IMR-90 (cell line): ENCODE measurements at regions not wholly inside any gene's neighbourhood (a gene's known extent, or its start where the extent isn't known, plus 50 kb on each side); places are given as distances from the start of the nearest gene placed in this dataset.

Source experiments
- ATAC-seq: fragments of 200-7000 bp; cut with Tn5 transposase; 2 replicates; pipeline ENCODE4 v1.9.1; 2020; ENCODE audit warnings: low read depth, mild to moderate bottlenecking, moderate library complexity
- BruUV-seq: library from RNA; stranded (reverse); fragments of 400-500 nt; replicated peaks from 2 replicates; lab custom pipeline; 2021; lab: Mats Ljungman, UMichigan
- CTCF ChIA-PET: fragments of 300-600 bp; formaldehyde crosslinking; extraction: SDS; loops from one replicate; lab custom pipeline; 2021; ENCODE audit warnings: antibody characterized with exemption; lab: Yijun Ruan, JAX
- POLR2A ChIA-PET: fragments of 300-600 bp; sonication (Branson Sonifier 250); formaldehyde crosslinking; loops from one replicate; lab custom pipeline; 2022; ENCODE audit warnings: antibody characterized with exemption; ENCODE audit not compliant: unreplicated experiment; lab: Charles Lee
- DNase-seq: peaks from one replicate; pipeline ENCODE4 v3.0.0; 2013
- H2AFZ ChIP-seq: replicated peaks from 2 replicates; pipeline ENCODE3; 2013; ENCODE audit warnings: low read length, mild to moderate bottlenecking; ENCODE audit not compliant: poor library complexity
- H2AK5ac ChIP-seq: 2 replicates; pipeline ENCODE4 v1.6.1; 2013; ENCODE audit warnings: low read depth, low read length, inconsistent platforms
- H2AK9ac ChIP-seq: replicated peaks from 2 replicates; pipeline ENCODE3; 2013; ENCODE audit warnings: mild to moderate bottlenecking, low read depth, low read length, moderate library complexity; ENCODE audit not compliant: poor library complexity
- H2BK120ac ChIP-seq: 2 replicates; pipeline ENCODE4 v1.6.1; 2013; ENCODE audit warnings: low read depth, low read length, inconsistent platforms
- H2BK15ac ChIP-seq: 3 replicates; pipeline ENCODE4 v1.6.1; 2013; ENCODE audit warnings: low read depth, low read length, inconsistent platforms
- H2BK20ac ChIP-seq: 2 replicates; pipeline ENCODE4 v1.6.1; 2013; ENCODE audit warnings: low read depth, mild to moderate bottlenecking, inconsistent platforms, low read length, moderate library complexity
- H2BK5ac ChIP-seq: 2 replicates; pipeline ENCODE4 v1.6.1; 2013; ENCODE audit warnings: mild to moderate bottlenecking, low read depth, low read length, inconsistent platforms; ENCODE audit not compliant: poor library complexity, severe bottlenecking
- H3K14ac ChIP-seq: replicated peaks from 2 replicates; pipeline ENCODE4 v1.6.1; 2013; ENCODE audit warnings: low read depth, low read length, inconsistent platforms
- H3K18ac ChIP-seq: 2 replicates; pipeline ENCODE4 v1.6.1; 2013; ENCODE audit warnings: low read depth, low read length, control low read depth
- H3K23ac ChIP-seq: 2 replicates; pipeline ENCODE4 v1.6.1; 2013; ENCODE audit warnings: low read depth, low read length, inconsistent platforms
- H3K27ac ChIP-seq: 2 replicates; pipeline ENCODE4 v1.5.1; 2013; ENCODE audit warnings: mild to moderate bottlenecking, control low read depth, low read length; ENCODE audit not compliant: insufficient read depth
- H3K27me3 ChIP-seq: 2 replicates; pipeline ENCODE4 v1.6.1; 2013; ENCODE audit warnings: low read length; ENCODE audit not compliant: control insufficient read depth, insufficient read depth
- H3K36me3 ChIP-seq: 2 replicates; pipeline ENCODE4 v1.6.1; 2013; ENCODE audit warnings: low read length, mixed read lengths; ENCODE audit not compliant: control insufficient read depth, insufficient read depth
- H3K4ac ChIP-seq: 2 replicates; pipeline ENCODE4 v1.6.1; 2013; ENCODE audit warnings: low read depth, low read length, inconsistent platforms
- H3K4me1 ChIP-seq: 2 replicates; pipeline ENCODE4 v1.6.1; 2013; ENCODE audit warnings: low read length, mixed read lengths; ENCODE audit not compliant: control insufficient read depth, insufficient read depth
- H3K4me2 ChIP-seq: 2 replicates; pipeline ENCODE4 v1.6.1; 2013; ENCODE audit warnings: low read depth, mild to moderate bottlenecking, control low read depth, low read length, moderate library complexity
- H3K4me3 ChIP-seq: 2 replicates; pipeline ENCODE4 v1.5.1; 2013; ENCODE audit warnings: low read depth, mild to moderate bottlenecking, control low read depth, low read length, moderate library complexity; ENCODE audit not compliant: insufficient read depth
- H3K56ac ChIP-seq: 2 replicates; pipeline ENCODE4 v1.6.1; 2013; ENCODE audit warnings: low read length, inconsistent platforms; ENCODE audit not compliant: insufficient read depth; ENCODE audit errors: extremely low read depth
- H3K79me1 ChIP-seq, 2 experiments: 2 replicates each; pipeline ENCODE4 v1.6.1; 2013; ENCODE audit warnings: low read length in 2 of 2, inconsistent platforms in 1 of 2, low read depth in 1 of 2
- H3K9ac ChIP-seq: 2 replicates; pipeline ENCODE4 v1.6.1; 2013; ENCODE audit warnings: low read depth, low read length, control low read depth
- H3K9me1 ChIP-seq: 2 replicates; pipeline ENCODE4 v1.6.1; 2013; ENCODE audit warnings: low read length, inconsistent platforms; ENCODE audit not compliant: insufficient read depth
- H3K9me3 ChIP-seq: 2 replicates; pipeline ENCODE4 v1.6.1; 2013; ENCODE audit warnings: low read length; ENCODE audit not compliant: control insufficient read depth, insufficient read depth
- H4K20me1 ChIP-seq: 2 replicates; pipeline ENCODE4 v1.6.1; 2013; ENCODE audit warnings: low read length, inconsistent platforms; ENCODE audit not compliant: insufficient read depth
- H4K5ac ChIP-seq: 2 replicates; pipeline ENCODE4 v1.6.1; 2013; ENCODE audit warnings: mild to moderate bottlenecking, low read depth, low read length, control low read depth
- H4K8ac ChIP-seq, 2 experiments: 2 replicates each; pipeline ENCODE4 v1.6.1; 2013; ENCODE audit warnings: low read depth in 2 of 2, low read length in 2 of 2, control low read depth in 1 of 2, inconsistent platforms in 1 of 2
- H4K91ac ChIP-seq: 2 replicates; pipeline ENCODE4 v1.6.1; 2013; ENCODE audit warnings: low read depth, low read length, inconsistent platforms; ENCODE audit not compliant: insufficient read depth
- CEBPB ChIP-seq: IDR thresholded peaks from 2 replicates; pipeline ENCODE4 v1.6.1; 2012; ENCODE audit warnings: low read depth, low read length, improper control_type of control experiment
- CHD1 ChIP-seq: IDR thresholded peaks from 2 replicates; pipeline ENCODE4 v1.6.1; 2012; ENCODE audit warnings: low read depth, low read length, improper control_type of control experiment
- RAD21 ChIP-seq: IDR thresholded peaks from 2 replicates; pipeline ENCODE4 v1.6.1; 2012; ENCODE audit warnings: low read length, improper control_type of control experiment
- RCOR1 ChIP-seq: IDR thresholded peaks from 2 replicates; pipeline ENCODE4 v1.6.1; 2012; ENCODE audit warnings: mild to moderate bottlenecking, low read length, improper control_type of control experiment; ENCODE audit not compliant: insufficient replicate concordance
- RFX5 ChIP-seq: IDR thresholded peaks from 2 replicates; pipeline ENCODE4 v1.8.0; 2012; ENCODE audit warnings: low read depth, mild to moderate bottlenecking, low read length, moderate library complexity
- SMC3 ChIP-seq: fragments of 150-350 bp; IDR thresholded peaks from 2 replicates; pipeline ENCODE4 v1.6.1; 2016; ENCODE audit warnings: low read depth, mild to moderate bottlenecking, antibody characterized with exemption, low read length, moderate library complexity
- USF2 ChIP-seq: fragments of 150-350 bp; IDR thresholded peaks from 2 replicates; pipeline ENCODE4 v1.6.1; 2017; ENCODE audit warnings: mild to moderate bottlenecking, antibody characterized with exemption, low read length, low read depth
- WGBS, 2 experiments: methylation state at CpG; one replicate each; pipeline versions ENCODE4 v1.1.5 to v1.1.7; 2013; ENCODE audit warnings: missing lambda C conversion rate in 2 of 2; ENCODE audit not compliant: insufficient read length in 1 of 2; ENCODE audit errors: extremely low coverage in 2 of 2; 5-methylcytosine and 5-hydroxymethylcytosine counted together
- dilution Hi-C: fragments of 300-500 bp; cut with HindIII; formaldehyde crosslinking; loops from one replicate; pipeline ENCODE4 v1.14.3; 2018; ENCODE audit warnings: low sequenced_read_pairs; ENCODE audit not compliant: unreplicated experiment
- in situ Hi-C: fragments of 300-500 bp; cut with MboI; formaldehyde crosslinking; loops from 3 replicates; pipeline ENCODE4 v1.14.3; 2019; ENCODE audit warnings: low sequenced_read_pairs, inconsistent platforms, mixed read lengths
- intact Hi-C: fragments of 100-400 bp; cut with micrococcal nuclease; formaldehyde crosslinking; loops from 2 replicates; pipeline ENCODE4 v1.10.0; 2022
- TF ChIP-seq, protein P1 (sequence below): fragments of 150-350 bp; IDR thresholded peaks from 2 replicates; pipeline ENCODE4 v1.6.1; 2016; ENCODE audit warnings: low read depth, mild to moderate bottlenecking, low read length, moderate library complexity, borderline replicate concordance

DNA sequence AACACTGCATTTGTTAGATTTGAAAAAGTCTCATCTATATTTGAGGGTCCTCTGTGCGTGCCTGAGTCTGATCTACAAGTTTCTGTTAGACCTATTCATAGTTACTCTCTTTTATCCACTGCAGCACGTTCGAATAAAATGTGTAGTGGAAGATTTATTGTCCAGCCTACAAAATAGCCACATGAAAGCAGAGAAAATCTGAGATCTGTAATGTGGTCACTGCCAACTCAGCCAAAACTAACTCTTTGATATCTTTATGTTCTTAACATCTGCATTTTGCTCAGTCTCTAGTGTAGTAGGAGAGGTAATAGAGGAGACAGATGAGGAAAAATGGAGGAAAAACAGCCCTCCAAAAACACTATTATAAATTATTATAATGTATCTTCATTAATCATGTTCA lies 354.0 kb downstream of the NPR3 start:
- no peak overlapping the region for H3K4ac ChIP-seq
- no peak for ATAC-seq

More for the DNA sequence above, 354.0 kb downstream of the NPR3 start:
- 0 out of 2 replicates have a peak, but pooled peaks cover 3% of the 10 kb centered on the region for H3K9me1 ChIP-seq
- H3K27me3 ChIP-seq = no peaks in the 10 kb centered on the region
- no peak overlapping the region for H3K56ac ChIP-seq
- no peak overlapping the region for H3K4me3 ChIP-seq
- H3K36me3 ChIP-seq = no peaks in the 10 kb centered on the region
- H4K8ac ChIP-seq = no peak overlapping the region
- no peak overlapping the region for H2BK120ac ChIP-seq
- H3K79me1 ChIP-seq = no peaks in the 10 kb centered on the region
- H3K27ac ChIP-seq = no peak overlapping the region
- H4K5ac ChIP-seq = no peak overlapping the region
- ChIA-PET CTCF (no interaction called here), POLR2A (no interaction called here)
- no peak overlapping the region for H3K14ac ChIP-seq
- no peaks in the 10 kb centered on the region for H3K9me3 ChIP-seq
- DNase-seq = no peak
- dilution Hi-C loops (no loop called here), intact Hi-C loops (no loop called here), in situ Hi-C loops (no loop called here)
- H2BK20ac ChIP-seq = no peak overlapping the region
- no peak overlapping the region for H4K91ac ChIP-seq
- H3K4me1 ChIP-seq = peaks cover 3% of the 10 kb centered on the region
- H2AK9ac ChIP-seq = no peak overlapping the region
- no peak overlapping the region for H3K9ac ChIP-seq
- H4K20me1 ChIP-seq = no peaks in the 10 kb centered on the region
- H2BK15ac ChIP-seq = no peak overlapping the region
- H3K18ac ChIP-seq = no peak overlapping the region; the same call in 1 of the 2 replicates
- H2AFZ ChIP-seq = no peak overlapping the region
- no TSS peak for BruUV-seq
- no peak overlapping the region for H2AK5ac ChIP-seq
- H3K4me2 ChIP-seq = no peak overlapping the region
- no peak overlapping the region for H3K23ac ChIP-seq
- WGBS, 2 experiments = no CpG with 5 or more reads among the region's 3 CpGs
- no peak overlapping the region for H2BK5ac ChIP-seq
- TF ChIP-seq USF2 (no peak), RCOR1 (no peak), CEBPB (no peak), RFX5 (no peak), CHD1 (no peak), SMC3 (no peak), RAD21 (no peak)
- TF ChIP-seq, protein P1, sequence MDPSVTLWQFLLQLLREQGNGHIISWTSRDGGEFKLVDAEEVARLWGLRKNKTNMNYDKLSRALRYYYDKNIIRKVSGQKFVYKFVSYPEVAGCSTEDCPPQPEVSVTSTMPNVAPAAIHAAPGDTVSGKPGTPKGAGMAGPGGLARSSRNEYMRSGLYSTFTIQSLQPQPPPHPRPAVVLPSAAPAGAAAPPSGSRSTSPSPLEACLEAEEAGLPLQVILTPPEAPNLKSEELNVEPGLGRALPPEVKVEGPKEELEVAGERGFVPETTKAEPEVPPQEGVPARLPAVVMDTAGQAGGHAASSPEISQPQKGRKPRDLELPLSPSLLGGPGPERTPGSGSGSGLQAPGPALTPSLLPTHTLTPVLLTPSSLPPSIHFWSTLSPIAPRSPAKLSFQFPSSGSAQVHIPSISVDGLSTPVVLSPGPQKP = no peak
